ENCODE measurements at regions not wholly inside any gene's neighbourhood (a gene's known extent, or its start where the extent isn't known, plus 50 kb on each side); places are given as distances from the start of the nearest gene placed in this dataset.

DNA sequence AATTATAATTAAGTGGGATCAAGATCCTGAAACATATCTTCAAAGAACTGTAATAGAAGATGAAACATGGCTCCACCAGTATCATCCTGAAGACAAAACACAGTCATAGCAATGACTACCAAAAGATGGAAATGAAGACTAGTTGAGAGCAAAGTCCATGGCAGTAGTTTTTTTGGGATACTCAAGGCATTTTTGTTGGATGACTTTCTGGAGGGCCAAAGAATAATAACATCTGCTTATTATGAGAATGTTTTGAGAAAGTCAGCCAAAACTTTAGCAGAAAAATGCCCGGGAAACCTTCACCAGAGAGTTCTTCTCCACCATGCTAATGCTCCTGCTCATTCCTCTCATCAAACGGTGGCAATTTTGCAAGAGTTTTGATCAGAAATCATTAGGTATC is 809.4 kb upstream of the RAG2 start:
- TF ChIP-seq CTCF (IDR thresholded peaks at IDR 0.05 in 8 of 11, conservative IDR thresholded peaks at IDR 0.05 in 3 of 11) (no peak), POLR2A (IDR thresholded peaks at IDR 0.05) (no peak), POLR2AphosphoS5 (IDR thresholded peaks at IDR 0.05) (no peak)

Data from spleen (tissue), 7 donors.